BLaER1 (cell line): ENCODE measurements at regions not wholly inside any gene's neighbourhood (a gene's known extent, or its start where the extent isn't known, plus 50 kb on each side); places are given as distances from the start of the nearest gene placed in this dataset.

Experiments
- H3K27ac ChIP-seq: shearing (Covaris generic); formaldehyde crosslinking; 2 replicates; pipeline ENCODE4 v1.8.1; 2022
- H3K27me3 ChIP-seq: shearing (Covaris generic); formaldehyde crosslinking; 2 replicates; pipeline ENCODE4 v1.8.1; 2022
- H3K36me3 ChIP-seq: shearing (Covaris generic); formaldehyde crosslinking; 2 replicates; pipeline ENCODE4 v1.8.1; 2022
- H3K4me1 ChIP-seq: shearing (Covaris generic); formaldehyde crosslinking; 2 replicates; pipeline ENCODE4 v1.8.1; 2022
- H3K4me2 ChIP-seq: shearing (Covaris generic); formaldehyde crosslinking; 2 replicates; pipeline ENCODE4 v1.8.1; 2022
- H3K4me3 ChIP-seq: shearing (Covaris generic); formaldehyde crosslinking; 2 replicates; pipeline ENCODE4 v1.8.1; 2022
- H3K9ac ChIP-seq: shearing (Covaris generic); formaldehyde crosslinking; 2 replicates; pipeline ENCODE4 v1.8.1; 2022
- H3K9me3 ChIP-seq: shearing (Covaris generic); formaldehyde crosslinking; 2 replicates; pipeline ENCODE4 v1.8.1; 2022
- H4K20me1 ChIP-seq: shearing (Covaris generic); formaldehyde crosslinking; 2 replicates; pipeline ENCODE4 v1.8.1; 2022
- Cebpa-rat ChIP-seq: shearing (Covaris generic); IDR thresholded peaks from 2 replicates; pipeline ENCODE4 v1.8.1; 2022

- no peak overlapping the region for H3K4me3 ChIP-seq
- H3K4me2 ChIP-seq: no peak overlapping the region
- no peaks in the 10 kb centered on the region for H3K27me3 ChIP-seq
- no peak overlapping the region for H3K27ac ChIP-seq
- H3K9me3 ChIP-seq: no peaks in the 10 kb centered on the region
- H4K20me1 ChIP-seq: no peaks in the 10 kb centered on the region
- no peak for TF ChIP-seq Cebpa-rat
- no peaks in the 10 kb centered on the region for H3K4me1 ChIP-seq
- no peak overlapping the region for H3K9ac ChIP-seq
- no peaks in the 10 kb centered on the region for H3K36me3 ChIP-seq
These were observed 414.9 kb downstream of the CENPC start for GRCh38 chr4:67130411-67130810.

GRCh38 chr4:67126570-67126969 is 418.7 kb downstream of the CENPC start:
- Histone ChIP-seq H3K9ac (no peak overlapping the region), H3K4me3 (no peak overlapping the region), H3K27ac (no peak overlapping the region), H3K9me3 (no peaks in the 10 kb centered on the region), H3K36me3 (no peaks in the 10 kb centered on the region), H3K4me1 (no peaks in the 10 kb centered on the region), H3K27me3 (no peaks in the 10 kb centered on the region), H4K20me1 (no peaks in the 10 kb centered on the region), H3K4me2 (no peak overlapping the region)
- no peak for TF ChIP-seq Cebpa-rat

GRCh38 chr4:67125636-67126514 is 419.4 kb downstream of the CENPC start:
- no peak overlapping the region for H3K9ac ChIP-seq
- no peak for TF ChIP-seq Cebpa-rat

GRCh38 chr4:67124716-67125115 is 420.6 kb downstream of the CENPC start:
- Histone ChIP-seq H3K4me2 (no peak overlapping the region), H3K4me1 (no peaks in the 10 kb centered on the region), H3K9me3 (no peaks in the 10 kb centered on the region), H4K20me1 (no peaks in the 10 kb centered on the region), H3K27me3 (no peaks in the 10 kb centered on the region), H3K27ac (no peak overlapping the region), H3K9ac (no peak overlapping the region), H3K4me3 (no peak overlapping the region), H3K36me3 (no peaks in the 10 kb centered on the region)
- TF ChIP-seq Cebpa-rat: no peak

More at GRCh38 chr4:67125636-67126514, 419.4 kb downstream of the CENPC start:
- Histone ChIP-seq H3K36me3 (no peaks in the 10 kb centered on the region), H3K4me2 (no peak overlapping the region), H3K27ac (no peak overlapping the region), H3K27me3 (no peaks in the 10 kb centered on the region), H3K4me3 (no peak overlapping the region), H3K9me3 (no peaks in the 10 kb centered on the region), H4K20me1 (no peaks in the 10 kb centered on the region), H3K4me1 (no peaks in the 10 kb centered on the region)

- Histone ChIP-seq H3K27me3 (no peaks in the 10 kb centered on the region), H3K4me3 (no peak overlapping the region), H3K4me2 (no peak overlapping the region), H3K4me1 (no peaks in the 10 kb centered on the region), H4K20me1 (no peaks in the 10 kb centered on the region), H3K27ac (no peak overlapping the region), H3K9ac (no peak overlapping the region), H3K9me3 (no peaks in the 10 kb centered on the region), H3K36me3 (no peaks in the 10 kb centered on the region)
- no peak for TF ChIP-seq Cebpa-rat
These were observed 423.3 kb downstream of the CENPC start for GRCh38 chr4:67122029-67122428.

- no peaks in the 10 kb centered on the region for H3K9me3 ChIP-seq
These were observed 424.9 kb downstream of the CENPC start for GRCh38 chr4:67120369-67120768.

GRCh38 chr4:67109276-67109675 is 436.0 kb downstream of the CENPC start:
- no peaks in the 10 kb centered on the region for H3K27me3 ChIP-seq
- no peaks in the 10 kb centered on the region for H3K4me1 ChIP-seq
- H3K4me3 ChIP-seq: no peak overlapping the region
- no peaks in the 10 kb centered on the region for H4K20me1 ChIP-seq
- H3K9ac ChIP-seq: no peak overlapping the region
- H3K4me2 ChIP-seq: no peak overlapping the region
- no peak for TF ChIP-seq Cebpa-rat
- no peaks in the 10 kb centered on the region for H3K36me3 ChIP-seq
- H3K9me3 ChIP-seq: no peaks in the 10 kb centered on the region
- no peak overlapping the region for H3K27ac ChIP-seq

More at GRCh38 chr4:67120369-67120768, 424.9 kb downstream of the CENPC start:
- Histone ChIP-seq H3K27ac (no peak overlapping the region), H3K36me3 (no peaks in the 10 kb centered on the region), H4K20me1 (no peaks in the 10 kb centered on the region), H3K4me3 (no peak overlapping the region), H3K9ac (no peak overlapping the region), H3K27me3 (no peaks in the 10 kb centered on the region), H3K4me2 (no peak overlapping the region), H3K4me1 (no peaks in the 10 kb centered on the region)
- TF ChIP-seq Cebpa-rat: no peak

GRCh38 chr4:67106861-67107460 is 438.3 kb downstream of the CENPC start:
- Histone ChIP-seq H3K9me3 (no peaks in the 10 kb centered on the region), H3K4me3 (no peak overlapping the region), H4K20me1 (no peaks in the 10 kb centered on the region), H3K27me3 (no peaks in the 10 kb centered on the region), H3K9ac (no peak overlapping the region), H3K36me3 (no peaks in the 10 kb centered on the region), H3K4me1 (no peaks in the 10 kb centered on the region), H3K27ac (no peak overlapping the region), H3K4me2 (no peak overlapping the region)
- TF ChIP-seq Cebpa-rat: no peak

- no peaks in the 10 kb centered on the region for H3K36me3 ChIP-seq
- H3K4me1 ChIP-seq: no peaks in the 10 kb centered on the region
- H3K4me2 ChIP-seq: no peak overlapping the region
- no peak for TF ChIP-seq Cebpa-rat
- no peaks in the 10 kb centered on the region for H3K9me3 ChIP-seq
- H4K20me1 ChIP-seq: no peaks in the 10 kb centered on the region
- H3K27ac ChIP-seq: no peak overlapping the region
- no peaks in the 10 kb centered on the region for H3K27me3 ChIP-seq
- H3K4me3 ChIP-seq: no peak overlapping the region
- no peak overlapping the region for H3K9ac ChIP-seq
These were observed 441.2 kb downstream of the CENPC start for GRCh38 chr4:67104145-67104544.

GRCh38 chr4:67103001-67103747 is 442.1 kb downstream of the CENPC start:
- H3K27me3 ChIP-seq: no peaks in the 10 kb centered on the region
- H3K4me2 ChIP-seq: no peak overlapping the region
- H3K9me3 ChIP-seq: no peaks in the 10 kb centered on the region
- TF ChIP-seq Cebpa-rat: no peak
- no peaks in the 10 kb centered on the region for H4K20me1 ChIP-seq
- H3K4me1 ChIP-seq: no peaks in the 10 kb centered on the region
- H3K4me3 ChIP-seq: no peak overlapping the region
- no peak overlapping the region for H3K27ac ChIP-seq
- H3K36me3 ChIP-seq: no peaks in the 10 kb centered on the region
- no peak overlapping the region for H3K9ac ChIP-seq
